Left lung (tissue), 4 donors: ENCODE measurements at regions not wholly inside any gene's neighbourhood (a gene's known extent, or its start where the extent isn't known, plus 50 kb on each side); places are given as distances from the start of the nearest gene placed in this dataset.

ENCODE experiments used
- ATAC-seq: fragments of 200-7000 bp; cut with Tn5 transposase; one replicate; pipeline ENCODE4 v1.9.1; 2020; ENCODE audit warnings: moderate library complexity
- DNase-seq, 4 donors: peaks; one replicate each; pipeline ENCODE4 v3.0.0-alpha.2; 2013 to 2020
- H3K27ac ChIP-seq, 2 donors: fragments of 200-600 bp; sonication (generic) in 1 of 2; one replicate each; pipeline versions ENCODE4 v1.5.0 to v1.8.0; 2020 to 2021
- H3K27me3 ChIP-seq, 2 donors: fragments of 200-600 bp; sonication (generic) in 1 of 2; one replicate each; pipeline versions ENCODE4 v1.5.0 to v1.8.0; 2020 to 2021
- H3K36me3 ChIP-seq, 2 donors: fragments of 200-600 bp; sonication (generic) in 1 of 2; one replicate each; pipeline versions ENCODE4 v1.5.0 to v1.8.0; 2020 to 2021
- H3K4me1 ChIP-seq, 2 donors: fragments of 200-600 bp; one replicate each; pipeline ENCODE4 v1.8.0; 2021
- H3K4me3 ChIP-seq, 2 donors: fragments of 200-600 bp; sonication (generic) in 1 of 2; one replicate each; pipeline versions ENCODE4 v1.5.0 to v1.8.0; 2020 to 2021; ENCODE audit warnings: mild to moderate bottlenecking in 1 of 2
- H3K9me3 ChIP-seq, 2 donors: fragments of 200-600 bp; sonication (generic) in 1 of 2; one replicate each; pipeline versions ENCODE4 v1.5.0 to v1.8.0; 2020 to 2021
- intact Hi-C, 2 donors: fragments of 100-400 bp; cut with DNase I; formaldehyde crosslinking; loops; one replicate each; pipeline versions ENCODE4 v1.11.2 to v1.14.2; 2022
- TF ChIP-seq, protein P1 (sequence below), 2 donors: fragments of 200-600 bp; sonication (generic) in 1 of 2; IDR thresholded peaks; one replicate each; pipeline versions ENCODE4 v1.5.0 to v1.8.0; 2021; ENCODE audit warnings: antibody characterized with exemption in 2 of 2
- donor health status: DM: no; HTN: yes; CAD: no.
- donor health status: DM: no; HTN: no; CAD: no.

DNA sequence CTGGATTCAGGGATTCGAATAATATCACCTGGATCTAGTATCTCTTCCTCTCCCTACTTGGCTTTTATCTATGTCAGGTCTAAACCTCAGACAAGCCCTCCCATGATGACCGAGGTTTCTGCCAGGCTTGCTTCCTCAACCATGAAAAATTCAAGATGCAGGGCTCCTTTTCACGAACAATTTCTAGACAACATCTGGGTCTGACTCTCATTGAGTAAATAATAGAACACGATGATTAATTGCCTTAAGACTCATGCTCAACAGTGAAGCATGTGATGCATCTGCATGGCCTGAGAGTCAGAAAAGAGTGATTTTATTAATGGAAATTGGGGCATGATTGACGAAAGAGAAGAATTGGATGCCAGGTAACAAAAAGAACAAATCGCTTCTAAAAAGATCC lies 277.2 kb upstream of the ZNF608 start:
- Histone ChIP-seq H3K4me1 (no peaks in the 10 kb centered on the region), H3K9me3 (no peaks in the 10 kb centered on the region), H3K27ac (no peak overlapping the region), H3K27me3 (no peaks in the 10 kb centered on the region), H3K36me3 (no peaks in the 10 kb centered on the region), H3K4me3 (no peak overlapping the region)
- no peak for DNase-seq
- intact Hi-C loops = no loop called here
- no peak for ATAC-seq
- TF ChIP-seq, protein P1, sequence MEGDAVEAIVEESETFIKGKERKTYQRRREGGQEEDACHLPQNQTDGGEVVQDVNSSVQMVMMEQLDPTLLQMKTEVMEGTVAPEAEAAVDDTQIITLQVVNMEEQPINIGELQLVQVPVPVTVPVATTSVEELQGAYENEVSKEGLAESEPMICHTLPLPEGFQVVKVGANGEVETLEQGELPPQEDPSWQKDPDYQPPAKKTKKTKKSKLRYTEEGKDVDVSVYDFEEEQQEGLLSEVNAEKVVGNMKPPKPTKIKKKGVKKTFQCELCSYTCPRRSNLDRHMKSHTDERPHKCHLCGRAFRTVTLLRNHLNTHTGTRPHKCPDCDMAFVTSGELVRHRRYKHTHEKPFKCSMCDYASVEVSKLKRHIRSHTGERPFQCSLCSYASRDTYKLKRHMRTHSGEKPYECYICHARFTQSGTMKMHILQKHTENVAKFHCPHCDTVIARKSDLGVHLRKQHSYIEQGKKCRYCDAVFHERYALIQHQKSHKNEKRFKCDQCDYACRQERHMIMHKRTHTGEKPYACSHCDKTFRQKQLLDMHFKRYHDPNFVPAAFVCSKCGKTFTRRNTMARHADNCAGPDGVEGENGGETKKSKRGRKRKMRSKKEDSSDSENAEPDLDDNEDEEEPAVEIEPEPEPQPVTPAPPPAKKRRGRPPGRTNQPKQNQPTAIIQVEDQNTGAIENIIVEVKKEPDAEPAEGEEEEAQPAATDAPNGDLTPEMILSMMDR (IDR thresholded peaks at IDR 0.05) = no peak

DNA sequence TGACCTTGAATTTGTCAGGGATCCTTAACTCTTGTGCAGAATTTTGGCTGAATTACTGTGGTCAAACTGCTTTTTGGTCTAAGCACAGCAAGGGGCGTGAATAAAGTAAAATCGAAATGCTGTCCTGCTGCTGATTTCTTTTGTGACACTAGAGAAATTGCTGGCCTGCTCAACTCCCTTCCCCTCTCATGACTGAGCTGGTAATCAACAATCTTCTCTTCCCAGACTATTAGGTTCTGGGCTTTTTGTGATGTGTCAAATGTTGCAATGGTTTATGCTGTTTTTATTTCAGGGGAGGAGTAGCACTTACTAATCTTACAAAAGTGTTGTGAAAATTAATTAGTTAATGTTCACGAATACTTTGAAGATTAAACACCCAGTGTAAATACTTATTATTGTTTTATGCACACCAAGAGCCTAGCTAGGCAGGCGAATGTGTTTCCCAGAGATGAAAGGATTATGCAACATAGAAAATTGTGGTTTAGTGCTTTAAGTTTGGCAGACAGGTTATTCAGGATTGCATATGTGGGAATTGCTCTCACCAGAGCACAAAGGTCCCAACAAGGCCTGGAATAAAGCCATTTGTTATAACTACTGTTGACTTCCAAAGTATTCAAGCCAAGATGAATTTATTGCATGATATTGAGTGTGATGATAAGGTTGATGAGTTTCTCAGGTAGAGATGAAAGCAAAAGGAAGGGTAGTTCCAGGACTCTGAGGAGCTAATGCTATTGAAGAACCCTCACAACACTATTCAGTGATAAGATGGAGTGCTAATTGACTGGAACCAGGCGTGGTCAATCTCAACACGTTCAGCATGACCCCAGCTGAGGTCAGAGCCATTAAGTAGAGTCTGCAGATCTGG lies 280.7 kb upstream of the ZNF608 start:
- intact Hi-C loops = no loop called here
- Histone ChIP-seq H3K36me3 (no peaks in the 10 kb centered on the region), H3K4me3 (no peak overlapping the region), H3K4me1 (no peaks in the 10 kb centered on the region), H3K9me3 (no peaks in the 10 kb centered on the region), H3K27me3 (no peaks in the 10 kb centered on the region), H3K27ac (no peak overlapping the region)
- DNase-seq (peak in 3 of 4 donors; percentile 30 to 69 (median 44)), ATAC-seq (peak; percentile 90)
- TF ChIP-seq, protein P1 (IDR thresholded peaks at IDR 0.05) = no peak

DNA sequence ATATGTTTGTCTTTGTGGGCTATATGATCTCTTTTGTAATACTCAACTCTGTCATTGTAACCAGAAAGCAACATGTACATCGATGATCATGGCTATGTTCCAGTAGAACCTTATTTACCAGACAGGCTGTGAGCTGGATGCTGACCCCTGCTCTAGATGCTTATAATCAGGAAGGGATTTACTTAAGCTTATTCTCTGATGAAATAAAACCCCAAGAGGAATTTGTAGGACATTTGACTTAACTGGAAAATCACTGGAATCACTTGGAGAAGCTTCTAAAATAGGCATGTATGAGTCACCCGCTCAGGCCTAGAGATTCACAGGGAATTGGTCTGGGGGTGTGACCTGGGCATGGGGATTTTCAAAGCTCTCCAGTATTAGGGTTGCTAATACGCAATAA lies 285.8 kb upstream of the ZNF608 start:
- TF ChIP-seq, protein P1 (IDR thresholded peaks at IDR 0.05) = no peak
- intact Hi-C loops = no loop called here
- ATAC-seq (no peak), DNase-seq (no peak)
- H3K27ac ChIP-seq = no peak overlapping the region
- no peaks in the 10 kb centered on the region for H3K9me3 ChIP-seq
- H3K4me3 ChIP-seq = no peak overlapping the region
- H3K27me3 ChIP-seq = no peaks in the 10 kb centered on the region
- no peaks in the 10 kb centered on the region for H3K4me1 ChIP-seq
- H3K36me3 ChIP-seq = no peaks in the 10 kb centered on the region

DNA sequence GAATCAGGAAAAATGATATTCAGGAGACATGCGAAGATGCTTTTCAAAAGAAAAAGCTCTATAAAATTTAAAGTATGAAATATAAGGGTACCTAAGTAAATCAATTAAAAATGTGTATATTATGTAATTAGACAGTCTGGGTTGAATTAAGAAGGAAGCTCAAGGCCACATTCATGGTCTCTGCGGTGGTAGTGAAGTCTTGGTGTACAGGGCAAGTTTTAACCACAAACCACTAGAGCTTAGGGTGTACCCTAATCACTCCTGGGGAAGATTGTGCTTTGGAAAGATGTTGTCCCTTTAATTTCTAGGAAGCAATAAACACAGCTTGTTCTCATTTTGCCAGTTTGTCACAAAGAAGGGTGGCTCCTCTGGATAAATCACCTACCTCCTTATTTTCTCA lies 287.2 kb upstream of the ZNF608 start:
- H3K4me3 ChIP-seq = no peak overlapping the region
- no peaks in the 10 kb centered on the region for H3K36me3 ChIP-seq
- intact Hi-C loops = no loop called here
- TF ChIP-seq, protein P1 (IDR thresholded peaks at IDR 0.05) = no peak
- H3K4me1 ChIP-seq = no peaks in the 10 kb centered on the region
- no peaks in the 10 kb centered on the region for H3K9me3 ChIP-seq
- no peaks in the 10 kb centered on the region for H3K27me3 ChIP-seq
- H3K27ac ChIP-seq = no peak overlapping the region
- ATAC-seq (no peak), DNase-seq (no peak)

DNA sequence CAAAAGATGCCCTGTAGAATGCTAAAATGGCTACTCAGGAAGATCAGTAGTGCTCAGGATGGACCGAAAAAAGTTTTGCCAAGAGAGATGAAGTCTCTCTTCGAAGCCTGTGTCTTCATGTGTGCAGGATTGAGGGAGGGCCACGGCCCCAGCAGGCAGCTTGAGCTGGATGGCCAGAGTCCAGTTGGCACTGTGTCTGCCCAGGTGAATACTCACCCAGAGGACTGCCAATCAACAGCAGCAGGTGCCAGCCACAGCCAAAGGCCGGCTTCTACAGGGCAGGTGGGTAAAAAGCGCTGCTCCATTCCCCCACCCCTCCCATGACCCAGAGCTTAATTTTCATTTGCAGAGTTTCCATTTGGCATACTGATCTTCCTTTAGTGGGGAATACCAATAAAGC lies 287.9 kb upstream of the ZNF608 start:
- no peaks in the 10 kb centered on the region for H3K27me3 ChIP-seq
- TF ChIP-seq, protein P1 (IDR thresholded peaks at IDR 0.05) = no peak
- ATAC-seq = no peak

More for the DNA sequence above, 287.9 kb upstream of the ZNF608 start:
- intact Hi-C loops = no loop called here
- H3K4me1 ChIP-seq = no peaks in the 10 kb centered on the region
- peak in 1 of 4 donors; percentile 62 for DNase-seq
- H3K4me3 ChIP-seq = no peak overlapping the region
- H3K9me3 ChIP-seq = no peaks in the 10 kb centered on the region
- no peak overlapping the region for H3K27ac ChIP-seq
- no peaks in the 10 kb centered on the region for H3K36me3 ChIP-seq
